GM08714 (cell line): ENCODE measurements at regions not wholly inside any gene's neighbourhood (a gene's known extent, or its start where the extent isn't known, plus 50 kb on each side); places are given as distances from the start of the nearest gene placed in this dataset.

Experiments
- H3K4me3 ChIP-seq: fragments of 200-500 bp; sonication (Bioruptor generic); 2 replicates; pipeline ENCODE4 v1.5.1; 2014; ENCODE audit warnings: mild to moderate bottlenecking, low read length, inconsistent platforms
- ZNF274 ChIP-seq: IDR thresholded peaks from 2 replicates; pipeline ENCODE4 v1.6.1; 2012; ENCODE audit warnings: mild to moderate bottlenecking, low read depth, low read length

GRCh38 chr18:70459731-70460130 is 170.9 kb downstream of the SOCS6 start:
- TF ChIP-seq ZNF274: no peak

DNA sequence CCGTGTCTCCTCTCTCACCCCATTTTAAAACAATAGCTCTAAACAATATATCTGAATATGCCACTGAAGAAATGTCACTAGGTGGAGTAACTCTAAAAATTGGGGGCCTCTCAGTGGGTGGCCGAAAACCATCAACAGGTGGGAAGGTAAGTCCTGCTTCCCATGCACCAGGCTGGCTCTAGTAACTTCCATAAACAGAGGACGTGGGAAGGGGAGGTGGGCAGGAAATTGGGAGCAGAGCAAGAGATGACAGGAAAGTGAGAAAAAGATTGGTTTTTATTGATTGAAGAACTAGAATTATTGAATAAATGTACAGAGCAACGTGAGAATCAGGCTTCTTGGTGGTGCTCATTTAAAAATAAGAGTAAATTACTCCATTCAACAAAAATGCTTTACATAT is 170.4 kb downstream of the SOCS6 start:
- no peak for TF ChIP-seq ZNF274
- H3K4me3 ChIP-seq: no peak overlapping the region

More at GRCh38 chr18:70459731-70460130, 170.9 kb downstream of the SOCS6 start:
- no peak overlapping the region for H3K4me3 ChIP-seq

DNA sequence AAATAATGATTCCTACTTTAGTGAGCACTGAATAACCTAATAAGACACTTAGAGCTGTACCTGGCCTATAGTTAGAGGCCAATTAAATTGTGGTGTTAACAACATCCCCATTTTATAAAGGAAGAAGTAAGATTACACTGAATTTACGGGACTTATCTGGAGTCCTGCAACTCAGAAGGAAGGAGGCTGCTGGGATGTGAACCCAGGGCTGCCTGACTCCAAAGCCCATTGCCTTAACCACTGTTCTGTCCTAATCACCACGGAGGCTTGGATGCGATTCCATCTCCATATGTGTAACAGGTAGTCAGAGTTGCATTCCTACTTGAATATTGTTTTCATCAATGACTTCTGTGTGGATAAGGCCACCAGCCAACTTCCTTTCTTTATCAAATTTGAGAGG is 168.9 kb downstream of the SOCS6 start:
- no peak overlapping the region for H3K4me3 ChIP-seq
- TF ChIP-seq ZNF274: no peak

DNA sequence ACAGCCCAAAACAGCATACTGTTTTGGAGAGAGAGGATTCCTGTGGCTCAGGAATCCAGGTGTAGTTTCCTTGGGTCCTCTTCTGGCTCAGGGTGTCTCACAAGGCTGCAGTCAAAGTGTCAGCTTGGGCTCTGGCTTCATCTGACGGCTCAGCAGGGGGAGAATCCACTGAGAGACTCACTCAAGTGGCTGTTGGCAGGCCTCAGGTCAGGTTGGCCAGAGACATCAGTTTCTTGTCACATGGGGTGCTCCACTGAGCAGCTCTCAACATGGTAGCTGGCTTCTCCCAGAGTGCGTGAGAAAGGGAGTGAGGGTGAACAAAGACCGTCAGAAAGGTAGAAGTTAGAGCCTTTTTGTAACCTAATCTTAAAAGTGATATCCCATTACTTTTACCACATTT is 168.4 kb downstream of the SOCS6 start:
- TF ChIP-seq ZNF274: no peak
- H3K4me3 ChIP-seq: no peak overlapping the region

GRCh38 chr18:70456376-70456775 is 167.5 kb downstream of the SOCS6 start:
- H3K4me3 ChIP-seq: no peak overlapping the region
- TF ChIP-seq ZNF274: no peak

- H3K4me3 ChIP-seq: no peak overlapping the region
- no peak for TF ChIP-seq ZNF274
Measured at GRCh38 chr18:70455731-70456130, 166.9 kb downstream of the SOCS6 start.

DNA sequence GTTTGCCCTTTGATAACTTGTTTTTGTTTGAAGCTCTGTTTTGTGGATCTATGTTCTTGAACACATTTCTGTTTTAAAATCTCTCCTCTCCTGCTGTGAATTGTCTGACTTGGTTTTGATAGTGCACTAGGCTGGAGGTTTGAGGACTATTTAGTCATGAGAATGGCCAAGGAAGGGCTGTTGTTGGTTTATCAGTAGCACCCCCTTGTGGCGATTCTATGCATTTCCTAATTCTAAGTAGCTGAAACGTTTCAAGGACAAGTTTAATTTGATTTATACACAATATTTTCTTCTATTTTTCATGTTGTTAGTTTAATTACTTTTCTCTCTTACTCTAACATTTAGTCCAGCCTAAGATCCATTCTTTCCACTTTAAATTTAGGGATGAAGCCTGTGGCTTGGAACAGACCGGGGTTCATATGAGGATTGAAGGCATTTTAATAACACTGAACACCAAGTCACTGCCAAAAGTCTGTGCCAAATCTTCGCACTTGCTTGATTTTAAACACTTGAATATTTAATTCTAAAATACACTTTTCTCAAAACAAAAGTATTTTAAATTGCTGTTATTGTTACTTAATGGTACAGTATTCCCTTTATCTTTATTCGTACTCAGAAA is 166.0 kb downstream of the SOCS6 start:
- no peak for TF ChIP-seq ZNF274
- no peak overlapping the region for H3K4me3 ChIP-seq

GRCh38 chr18:70453058-70453775 is 164.4 kb downstream of the SOCS6 start:
- TF ChIP-seq ZNF274: no peak
- H3K4me3 ChIP-seq: no peak overlapping the region

DNA sequence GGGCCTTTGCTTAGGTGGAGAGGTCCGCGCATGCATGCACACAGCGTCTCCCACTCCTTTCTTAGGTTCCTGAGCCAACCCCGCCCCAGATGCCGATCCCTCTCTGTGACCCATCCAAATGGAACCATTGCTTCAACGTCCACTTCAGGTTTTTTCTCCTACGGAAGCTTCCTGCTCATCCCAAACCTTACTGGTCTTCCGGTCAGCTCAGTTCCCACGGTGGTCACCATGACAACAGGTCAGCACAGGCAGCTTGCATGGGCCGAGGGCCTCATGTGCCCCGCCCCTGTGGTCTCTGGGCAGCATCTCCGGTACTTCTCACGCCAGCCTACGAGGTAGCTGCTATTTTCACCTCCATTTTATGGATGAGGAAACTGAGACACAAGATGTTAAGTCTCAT is 163.7 kb downstream of the SOCS6 start:
- no peak overlapping the region for H3K4me3 ChIP-seq
- TF ChIP-seq ZNF274: no peak

DNA sequence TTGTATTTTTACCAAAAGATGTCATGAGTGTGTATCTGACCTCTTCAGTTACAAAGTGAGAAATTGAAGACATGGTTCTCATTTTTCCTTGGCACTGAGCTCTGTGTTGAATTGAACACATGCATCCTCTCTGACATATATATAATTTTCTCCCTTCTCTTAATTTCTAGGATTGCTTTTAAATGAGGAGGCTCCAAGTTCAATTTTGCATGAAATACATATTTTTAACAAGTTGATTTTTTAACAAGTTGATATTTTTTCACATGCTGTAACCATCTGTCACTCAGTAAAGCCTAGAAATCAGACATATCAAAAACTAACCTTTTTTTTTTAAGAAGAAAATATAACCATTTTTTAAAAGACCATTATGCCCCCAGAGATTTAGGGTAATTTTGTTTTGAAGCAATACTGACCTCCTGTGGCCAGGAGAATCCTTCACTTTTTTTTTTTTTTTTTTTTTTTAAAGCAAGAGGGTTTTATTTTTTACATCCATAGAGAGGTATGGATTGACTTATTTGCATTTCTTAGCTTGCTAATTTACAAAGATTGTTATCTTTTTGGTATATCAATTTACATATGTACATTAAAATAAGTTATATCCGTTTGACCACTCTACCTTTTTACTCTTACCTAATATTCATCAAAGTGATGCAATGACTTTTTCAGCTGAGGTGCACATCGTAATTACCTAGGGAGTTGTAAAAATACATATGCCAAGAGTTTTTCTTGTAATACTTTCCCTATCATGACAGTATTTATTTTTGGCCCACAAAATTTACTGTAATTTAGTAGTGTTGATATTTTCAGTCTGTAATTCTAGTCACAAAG is 161.8 kb downstream of the SOCS6 start:
- H3K4me3 ChIP-seq: no peak overlapping the region
- TF ChIP-seq ZNF274: no peak

DNA sequence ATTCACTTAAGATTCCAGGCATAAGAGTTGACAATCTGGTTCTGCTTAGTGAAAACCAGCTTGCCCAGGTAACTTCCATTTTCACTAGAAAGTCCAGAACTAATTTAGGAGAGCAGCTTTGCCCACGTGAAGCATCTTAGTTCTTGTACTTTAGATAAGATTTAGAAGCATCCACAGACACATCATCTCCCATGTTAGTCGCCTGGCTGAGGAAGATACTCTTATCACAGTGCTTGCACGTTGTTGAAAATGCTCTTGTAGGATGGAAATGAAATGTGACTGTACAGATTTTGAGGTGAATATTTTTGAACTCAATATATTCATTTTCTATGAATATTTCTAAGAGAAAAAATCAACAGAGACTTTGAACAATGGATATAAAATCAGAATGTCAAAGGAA is 159.7 kb downstream of the SOCS6 start:
- no peak for TF ChIP-seq ZNF274
- no peak overlapping the region for H3K4me3 ChIP-seq

DNA sequence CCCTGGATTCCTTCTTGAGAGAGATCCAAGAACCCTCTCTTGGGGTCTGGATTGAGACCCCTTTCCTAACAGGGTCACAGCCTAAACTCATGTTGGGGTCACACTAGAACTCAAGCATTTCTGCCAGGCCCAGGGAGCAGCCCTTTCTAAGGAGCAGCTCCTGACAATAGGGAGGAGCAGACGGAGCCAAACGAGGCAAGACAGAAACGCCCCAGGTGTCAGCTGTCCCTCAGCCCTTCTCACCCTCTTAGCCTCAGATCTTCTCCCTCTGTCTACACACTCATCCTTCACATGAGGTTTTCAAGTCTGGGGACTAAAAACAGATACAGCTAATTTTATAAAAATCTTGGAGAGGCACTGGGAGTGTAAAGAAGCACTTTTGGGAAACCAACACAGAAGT is 157.2 kb downstream of the SOCS6 start:
- no peak overlapping the region for H3K4me3 ChIP-seq
- TF ChIP-seq ZNF274: no peak

GRCh38 chr18:70442933-70443332 is 154.1 kb downstream of the SOCS6 start:
- no peak for TF ChIP-seq ZNF274
- H3K4me3 ChIP-seq: no peak overlapping the region

DNA sequence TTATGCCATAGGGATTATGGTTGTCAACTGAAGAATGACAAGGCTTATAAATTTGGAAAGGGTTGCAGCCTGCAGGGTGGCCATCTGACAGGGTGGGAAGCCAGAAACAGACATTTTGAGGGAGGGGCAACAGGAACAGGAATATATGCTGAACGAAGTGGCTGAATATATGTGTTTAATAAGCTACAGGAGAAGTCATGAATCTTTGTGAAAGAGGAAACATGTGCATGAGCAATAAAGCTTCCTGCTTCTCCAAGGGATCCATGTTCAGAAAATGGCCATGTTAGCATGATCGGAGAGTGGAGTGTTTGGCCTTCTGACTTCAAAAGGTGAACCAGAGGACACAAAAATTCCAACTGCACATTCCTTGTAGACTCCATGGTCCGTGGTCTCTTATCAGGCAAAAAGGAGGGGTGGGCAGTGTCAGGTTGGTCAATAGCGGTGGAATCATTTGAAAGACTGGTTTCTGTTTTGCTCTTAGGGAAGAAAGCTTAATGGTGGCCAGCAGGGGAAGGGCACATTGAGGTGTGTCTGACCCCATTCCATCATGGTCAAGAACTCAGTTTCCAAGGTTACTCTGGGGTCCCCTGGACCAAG is 144.1 kb downstream of the SOCS6 start:
- no peak overlapping the region for H3K4me3 ChIP-seq
- TF ChIP-seq ZNF274: no peak
